Osteocyte (in vitro differentiated cells): ENCODE measurements at regions not wholly inside any gene's neighbourhood (a gene's known extent, or its start where the extent isn't known, plus 50 kb on each side); places are given as distances from the start of the nearest gene placed in this dataset.

ENCODE experiments used
- DNase-seq: peaks from one replicate; pipeline ENCODE4 v3.0.0; 2021; ENCODE audit warnings: mixed read lengths; ENCODE audit not compliant: unreplicated experiment; ENCODE audit errors: extremely low spot score
- H3K27ac Mint-ChIP-seq: one replicate; pipeline ENCODE4 v1.8.0; 2021; ENCODE audit warnings: mild to moderate bottlenecking, mixed read lengths; ENCODE audit not compliant: unreplicated experiment
- H3K27me3 Mint-ChIP-seq: one replicate; pipeline ENCODE4 v1.8.0; 2021; ENCODE audit warnings: mixed read lengths; ENCODE audit not compliant: unreplicated experiment
- H3K36me3 Mint-ChIP-seq: one replicate; pipeline ENCODE4 v1.8.0; 2021; ENCODE audit warnings: mixed read lengths; ENCODE audit not compliant: unreplicated experiment
- H3K4me1 Mint-ChIP-seq: one replicate; pipeline ENCODE4 v1.8.0; 2021; ENCODE audit warnings: mixed read lengths; ENCODE audit not compliant: unreplicated experiment
- H3K4me3 Mint-ChIP-seq: one replicate; pipeline ENCODE4 v1.8.0; 2021; ENCODE audit warnings: mild to moderate bottlenecking, moderate library complexity, mixed read lengths; ENCODE audit not compliant: unreplicated experiment
- H3K9me3 Mint-ChIP-seq: one replicate; pipeline ENCODE4 v1.8.0; 2021; ENCODE audit warnings: mixed read lengths; ENCODE audit not compliant: unreplicated experiment
- TF ChIP-seq, protein P1 (sequence below): fragments of 200-600 bp; sonication (generic); IDR thresholded peaks from 2 replicates; pipeline ENCODE4 v1.5.0; 2021; ENCODE audit warnings: antibody characterized with exemption, mild to moderate bottlenecking, moderate library complexity

DNA sequence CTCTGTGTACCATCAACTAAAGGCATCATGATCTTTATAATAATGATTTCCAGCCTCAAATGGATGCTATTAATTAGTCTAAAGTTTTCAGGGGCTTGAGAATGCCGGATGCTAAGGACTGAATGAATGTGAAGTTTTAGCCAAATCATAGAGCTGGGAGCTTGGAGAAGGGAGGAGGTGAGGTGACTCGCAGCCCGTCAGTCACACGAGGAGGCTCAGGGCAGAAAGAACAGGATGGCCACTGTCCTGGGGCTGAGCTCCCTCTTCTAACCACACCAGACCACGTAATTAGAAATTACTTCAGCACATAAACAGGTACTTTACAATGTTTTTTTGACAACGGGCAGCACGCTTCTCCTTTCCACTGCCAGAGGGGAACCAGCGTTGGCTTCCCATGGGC lies 222.6 kb downstream of the NPR3 start:
- Mint-ChIP-seq H3K27me3 (no peaks in the 10 kb centered on the region), H3K9me3 (no peaks in the 10 kb centered on the region), H3K27ac (no peak overlapping the region), H3K4me3 (no peak overlapping the region), H3K36me3 (no peaks in the 10 kb centered on the region), H3K4me1 (peaks cover 30% of the 10 kb centered on the region)
- DNase-seq: no peak
- TF ChIP-seq, protein P1, sequence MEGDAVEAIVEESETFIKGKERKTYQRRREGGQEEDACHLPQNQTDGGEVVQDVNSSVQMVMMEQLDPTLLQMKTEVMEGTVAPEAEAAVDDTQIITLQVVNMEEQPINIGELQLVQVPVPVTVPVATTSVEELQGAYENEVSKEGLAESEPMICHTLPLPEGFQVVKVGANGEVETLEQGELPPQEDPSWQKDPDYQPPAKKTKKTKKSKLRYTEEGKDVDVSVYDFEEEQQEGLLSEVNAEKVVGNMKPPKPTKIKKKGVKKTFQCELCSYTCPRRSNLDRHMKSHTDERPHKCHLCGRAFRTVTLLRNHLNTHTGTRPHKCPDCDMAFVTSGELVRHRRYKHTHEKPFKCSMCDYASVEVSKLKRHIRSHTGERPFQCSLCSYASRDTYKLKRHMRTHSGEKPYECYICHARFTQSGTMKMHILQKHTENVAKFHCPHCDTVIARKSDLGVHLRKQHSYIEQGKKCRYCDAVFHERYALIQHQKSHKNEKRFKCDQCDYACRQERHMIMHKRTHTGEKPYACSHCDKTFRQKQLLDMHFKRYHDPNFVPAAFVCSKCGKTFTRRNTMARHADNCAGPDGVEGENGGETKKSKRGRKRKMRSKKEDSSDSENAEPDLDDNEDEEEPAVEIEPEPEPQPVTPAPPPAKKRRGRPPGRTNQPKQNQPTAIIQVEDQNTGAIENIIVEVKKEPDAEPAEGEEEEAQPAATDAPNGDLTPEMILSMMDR: no peak

DNA sequence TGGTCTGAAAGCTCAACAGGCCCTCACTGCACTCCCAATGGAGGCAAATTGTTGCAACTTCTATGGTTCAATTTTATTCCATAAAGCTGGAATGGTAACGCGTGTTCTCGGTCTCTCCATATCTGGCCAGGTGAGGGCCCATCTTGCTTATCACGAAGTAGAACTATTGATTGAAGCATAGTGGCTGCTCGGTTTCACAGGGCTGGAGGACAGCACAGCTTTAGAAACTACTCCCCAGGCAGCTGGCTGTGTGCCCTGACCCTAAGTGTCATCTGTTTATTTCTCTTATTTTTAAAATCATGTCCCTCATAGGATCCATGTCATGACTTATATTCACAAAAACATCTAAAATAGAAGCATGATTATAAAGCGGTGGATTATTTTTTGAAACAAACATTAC lies 223.4 kb downstream of the NPR3 start:
- Mint-ChIP-seq H3K27me3 (no peaks in the 10 kb centered on the region), H3K9me3 (no peaks in the 10 kb centered on the region), H3K36me3 (no peaks in the 10 kb centered on the region), H3K27ac (peak overlapping the region; percentile 11), H3K4me3 (no peak overlapping the region), H3K4me1 (peaks cover 30% of the 10 kb centered on the region)
- no peak for DNase-seq
- TF ChIP-seq, protein P1: no peak

DNA sequence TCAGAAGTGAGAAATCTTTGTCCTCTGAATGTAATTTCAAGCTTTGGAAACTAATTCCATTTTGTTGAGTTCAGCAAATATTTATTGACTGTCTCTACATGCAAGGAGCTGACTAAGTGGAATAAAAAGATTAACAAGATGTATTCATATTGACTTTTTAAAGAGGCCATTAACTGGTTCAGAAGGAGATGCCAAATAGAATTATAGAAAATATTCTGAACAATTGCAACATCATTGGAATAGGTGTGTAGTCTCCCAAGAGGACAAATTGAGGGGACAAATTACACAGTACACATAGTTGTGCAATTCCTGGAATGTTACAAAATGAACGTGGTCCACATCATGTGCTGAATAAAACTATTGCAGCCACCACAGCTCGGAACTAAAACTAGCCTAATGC lies 224.2 kb downstream of the NPR3 start:
- DNase-seq: no peak
- Mint-ChIP-seq H3K27me3 (no peaks in the 10 kb centered on the region), H3K9me3 (no peaks in the 10 kb centered on the region), H3K4me1 (peaks cover 30% of the 10 kb centered on the region), H3K27ac (no peak overlapping the region), H3K4me3 (no peak overlapping the region), H3K36me3 (no peaks in the 10 kb centered on the region)
- TF ChIP-seq, protein P1: no peak

DNA sequence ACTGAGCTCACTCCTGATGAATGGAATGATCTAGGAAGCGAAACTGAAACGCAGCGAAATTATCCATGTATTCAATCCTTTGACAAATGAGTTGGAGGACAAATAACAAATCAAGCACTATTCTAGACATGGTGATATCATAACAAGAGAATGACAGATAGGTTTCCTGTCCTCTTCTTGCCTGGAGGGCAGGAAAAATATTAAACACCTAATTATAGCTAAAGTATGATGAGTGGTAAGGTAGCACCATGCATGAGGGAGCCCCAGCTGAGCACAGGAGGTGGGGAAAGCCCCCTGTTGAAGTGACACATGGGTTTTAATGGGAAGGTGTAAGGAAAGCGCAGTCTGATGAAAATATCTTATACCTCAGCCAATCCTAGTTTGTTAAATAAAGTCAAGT lies 225.2 kb downstream of the NPR3 start:
- H3K27me3 Mint-ChIP-seq: no peaks in the 10 kb centered on the region
- H3K4me1 Mint-ChIP-seq: peaks cover 30% of the 10 kb centered on the region
- H3K4me3 Mint-ChIP-seq: no peak overlapping the region
- H3K9me3 Mint-ChIP-seq: no peaks in the 10 kb centered on the region
- no peak overlapping the region for H3K27ac Mint-ChIP-seq
- TF ChIP-seq, protein P1: no peak
- DNase-seq: no peak
- H3K36me3 Mint-ChIP-seq: no peaks in the 10 kb centered on the region

DNA sequence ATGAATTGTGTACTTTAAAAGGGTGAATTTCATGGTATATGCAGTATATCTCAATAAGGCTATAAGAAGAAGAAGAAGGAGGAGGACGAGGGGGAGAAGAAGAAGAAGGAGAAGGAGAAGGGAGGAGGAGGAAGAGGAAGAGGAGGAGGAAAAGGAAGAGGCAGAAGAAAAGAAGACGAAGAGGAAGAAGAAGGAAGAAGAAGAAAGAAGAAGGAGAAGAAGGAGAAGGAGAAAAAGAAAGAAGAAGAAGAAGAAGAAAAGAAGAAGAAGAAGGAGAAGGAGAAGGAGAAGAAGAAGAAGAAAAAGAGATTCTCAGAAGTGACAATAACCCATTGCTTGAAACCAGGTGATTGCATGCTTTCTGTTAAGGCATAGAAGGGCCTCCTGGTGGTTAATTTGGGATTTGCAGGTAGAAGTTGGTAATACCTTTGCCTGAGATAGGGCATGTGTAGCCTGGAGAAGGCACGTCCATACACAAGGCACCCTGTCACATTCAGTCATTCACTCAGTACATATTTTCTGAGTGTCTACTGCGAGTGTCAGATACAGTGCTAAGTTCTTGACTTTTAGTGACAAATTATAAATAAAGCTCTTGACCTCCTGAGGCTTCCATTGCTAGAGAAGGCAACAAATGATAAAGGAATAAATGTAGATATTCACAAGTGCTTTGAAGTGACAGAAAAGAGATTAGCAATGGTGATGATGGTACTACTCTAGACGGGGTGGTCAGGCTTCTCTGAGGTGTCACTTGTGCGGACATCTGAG lies 231.3 kb downstream of the NPR3 start:
- no peaks in the 10 kb centered on the region for H3K9me3 Mint-ChIP-seq
- no peak for DNase-seq
- H3K4me3 Mint-ChIP-seq: no peak overlapping the region
- TF ChIP-seq, protein P1: peak; percentile 38
- no peaks in the 10 kb centered on the region for H3K36me3 Mint-ChIP-seq
- H3K4me1 Mint-ChIP-seq: no peaks in the 10 kb centered on the region
- no peaks in the 10 kb centered on the region for H3K27me3 Mint-ChIP-seq
- no peak overlapping the region for H3K27ac Mint-ChIP-seq
